Chondrocyte (in vitro differentiated cells): ENCODE measurements at regions not wholly inside any gene's neighbourhood (a gene's known extent, or its start where the extent isn't known, plus 50 kb on each side); places are given as distances from the start of the nearest gene placed in this dataset.

ENCODE experiments used
- DNase-seq: peaks from one replicate; pipeline ENCODE4 v3.0.0; 2021; ENCODE audit warnings: mixed read lengths, low spot score
- H3K27ac Mint-ChIP-seq: one replicate; pipeline ENCODE4 v1.8.0; 2021; ENCODE audit warnings: mild to moderate bottlenecking, moderate library complexity, mixed read lengths; ENCODE audit not compliant: unreplicated experiment
- H3K27me3 Mint-ChIP-seq: 2 replicates; pipeline ENCODE4 v1.8.0; 2021; ENCODE audit warnings: low read depth, mixed read lengths
- H3K36me3 Mint-ChIP-seq: 2 replicates; pipeline ENCODE4 v1.8.0; 2021; ENCODE audit warnings: low read depth, mixed read lengths
- H3K4me1 Mint-ChIP-seq: 2 replicates; pipeline ENCODE4 v1.8.0; 2021; ENCODE audit warnings: low read depth, mild to moderate bottlenecking, mixed read lengths
- H3K4me3 Mint-ChIP-seq: one replicate; pipeline ENCODE4 v1.8.0; 2021; ENCODE audit warnings: mild to moderate bottlenecking, moderate library complexity, mixed read lengths; ENCODE audit not compliant: unreplicated experiment
- H3K9me3 Mint-ChIP-seq: 2 replicates; pipeline ENCODE4 v1.8.0; 2021; ENCODE audit warnings: low read depth, mixed read lengths
- CTCF ChIP-seq: fragments of 200-600 bp; sonication (generic); IDR thresholded peaks from 2 replicates; pipeline ENCODE4 v1.5.0; 2021; ENCODE audit warnings: antibody characterized with exemption, mild to moderate bottlenecking, moderate library complexity

GRCh38 chr10:106242301-106242700, 922.2 kb downstream of the SORCS1 start:
- Mint-ChIP-seq H3K9me3 (peaks cover 5% of the 10 kb centered on the region), H3K27ac (no peak overlapping the region), H3K27me3 (peaks cover 2% of the 10 kb centered on the region), H3K4me1 (no peaks in the 10 kb centered on the region), H3K4me3 (no peak overlapping the region), H3K36me3 (no peaks in the 10 kb centered on the region)
- DNase-seq, result no peak
- TF ChIP-seq CTCF, result no peak

- peaks cover 6% of the 10 kb centered on the region for H3K9me3 Mint-ChIP-seq
- no peak overlapping the region for H3K4me3 Mint-ChIP-seq
- no peak for DNase-seq
- no peaks in the 10 kb centered on the region for H3K27me3 Mint-ChIP-seq
- H3K4me1 Mint-ChIP-seq, result no peaks in the 10 kb centered on the region
- H3K36me3 Mint-ChIP-seq, result no peaks in the 10 kb centered on the region
- TF ChIP-seq CTCF, result no peak
- no peak overlapping the region for H3K27ac Mint-ChIP-seq
Observed at GRCh38 chr10:106226828-106227227, 937.7 kb downstream of the SORCS1 start.

- peaks cover 7% of the 10 kb centered on the region for H3K9me3 Mint-ChIP-seq
- no peaks in the 10 kb centered on the region for H3K36me3 Mint-ChIP-seq
- no peak for DNase-seq
- no peak for TF ChIP-seq CTCF
- H3K27me3 Mint-ChIP-seq, result no peaks in the 10 kb centered on the region
- no peak overlapping the region for H3K4me3 Mint-ChIP-seq
- no peaks in the 10 kb centered on the region for H3K4me1 Mint-ChIP-seq
- no peak overlapping the region for H3K27ac Mint-ChIP-seq
Observed at GRCh38 chr10:106226142-106226541, 938.4 kb downstream of the SORCS1 start.

GRCh38 chr10:106224676-106225075, 939.8 kb downstream of the SORCS1 start:
- Mint-ChIP-seq H3K27me3 (no peaks in the 10 kb centered on the region), H3K9me3 (peaks cover 10% of the 10 kb centered on the region), H3K36me3 (no peaks in the 10 kb centered on the region), H3K27ac (no peak overlapping the region), H3K4me1 (no peaks in the 10 kb centered on the region), H3K4me3 (no peak overlapping the region)
- no peak for DNase-seq
- no peak for TF ChIP-seq CTCF

- Mint-ChIP-seq H3K27ac (no peak overlapping the region), H3K9me3 (peaks cover 8% of the 10 kb centered on the region), H3K36me3 (no peaks in the 10 kb centered on the region), H3K4me1 (no peaks in the 10 kb centered on the region), H3K4me3 (no peak overlapping the region), H3K27me3 (no peaks in the 10 kb centered on the region)
- DNase-seq, result no peak
- no peak for TF ChIP-seq CTCF
Observed at GRCh38 chr10:106217627-106218026, 946.9 kb downstream of the SORCS1 start.
